Transverse colon (tissue), 4 donors: ENCODE measurements at regions not wholly inside any gene's neighbourhood (a gene's known extent, or its start where the extent isn't known, plus 50 kb on each side); places are given as distances from the start of the nearest gene placed in this dataset.

Experiments
- DNase-seq: peaks from one replicate; pipeline ENCODE4 v3.0.0-alpha.2; 2019
- H3K27ac ChIP-seq, 4 donors: fragments of 200-600 bp; sonication (generic); 2 replicates each; pipeline ENCODE4 v1.5.1; 2016 to 2018; ENCODE audit warnings: inconsistent platforms in 4 of 4
- H3K27me3 ChIP-seq: fragments of 200-600 bp; sonication (generic); 2 replicates; pipeline ENCODE4 v1.5.1; 2017; ENCODE audit warnings: inconsistent platforms
- H3K36me3 ChIP-seq, 4 donors: fragments of 200-600 bp; sonication (generic); 2 replicates each; pipeline ENCODE4 v1.5.1; 2017 to 2019; ENCODE audit warnings: inconsistent platforms in 4 of 4
- H3K4me1 ChIP-seq, 4 donors: fragments of 200-600 bp; sonication (generic); 2 replicates each; pipeline ENCODE4 v1.5.1; 2017 to 2020; ENCODE audit warnings: inconsistent platforms in 4 of 4
- H3K4me3 ChIP-seq, 4 donors: fragments of 200-600 bp; sonication (generic); 1 replicate in 1 of 4; 2 replicates in 3 of 4; pipeline versions ENCODE4 v1.5.1 to v1.6.1; 2017 to 2019; ENCODE audit warnings: inconsistent platforms in 4 of 4
- H3K9me3 ChIP-seq, 2 donors: fragments of 200-600 bp; sonication (generic); 2 replicates each; pipeline ENCODE4 v1.5.1; 2017 to 2019; ENCODE audit warnings: inconsistent platforms in 2 of 2
- CTCF ChIP-seq, 5 experiments: fragments of 200-600 bp in 3 of 5; fragments of 450-650 bp in 2 of 5; sonication (generic) in 3 of 5; IDR thresholded peaks; 1 replicate in 2 of 5; 2 replicates in 3 of 5; pipeline ENCODE4 v1.5.1; 2016 to 2017; ENCODE audit warnings: antibody characterized with exemption in 5 of 5, inconsistent platforms in 3 of 5, mild to moderate bottlenecking in 2 of 5, moderate library complexity in 1 of 5
- EP300 ChIP-seq: sonication (generic); formaldehyde crosslinking; IDR thresholded peaks from one replicate; pipeline ENCODE4 v1.6.1; 2017; ENCODE audit warnings: antibody characterized with exemption, low read depth
- POLR2A ChIP-seq: fragments of 450-650 bp; IDR thresholded peaks from one replicate; pipeline ENCODE4 v1.6.1; 2016; ENCODE audit warnings: antibody characterized with exemption, mild to moderate bottlenecking, moderate library complexity
- POLR2AphosphoS5 ChIP-seq, 3 donors: sonication (generic); formaldehyde crosslinking; IDR thresholded peaks; one replicate each; pipeline ENCODE4 v1.6.1; 2016; ENCODE audit warnings: antibody characterized with exemption in 3 of 3
- WGBS, 2 donors: methylation state at CpG; one replicate each; pipeline ENCODE4 v1.1.5; 2018; ENCODE audit warnings: low coverage in 1 of 2; 5-methylcytosine and 5-hydroxymethylcytosine counted together
- in situ Hi-C, 4 donors: fragments of 200-750 bp; cut with MboI; loops; one replicate each; pipeline versions ENCODE4 v1.15.0 to v1.15.1; 2017; ENCODE audit warnings: low sequenced_read_pairs in 3 of 4, low pct_ligation_motif_present in 1 of 4, low pct_unique_long_range_greater_than_20kb in 1 of 4
- intact Hi-C: fragments of 100-400 bp; cut with DNase I; formaldehyde crosslinking; loops from one replicate; pipeline ENCODE4 v1.15.1; 2023; ENCODE audit warnings: low total_unique reads

- no peak for DNase-seq
- TF ChIP-seq POLR2AphosphoS5 (IDR thresholded peaks at IDR 0.05) (no peak), EP300 (no peak), POLR2A (no peak), CTCF (IDR thresholded peaks at IDR 0.05) (no peak)
- 59 to 70% methylated on average over 3 to 5 of the region's 5 CpGs for WGBS, 2 donors
- in situ Hi-C loops (no loop called here), intact Hi-C loops (no loop called here)
- H3K36me3 ChIP-seq = no peaks in the 10 kb centered on the region
- no peak overlapping the region for H3K4me3 ChIP-seq
- H3K9me3 ChIP-seq = no peaks in the 10 kb centered on the region
- peaks cover 35% of the 10 kb centered on the region for H3K27me3 ChIP-seq
- no peaks in the 10 kb centered on the region for H3K4me1 ChIP-seq
- H3K27ac ChIP-seq = no peak overlapping the region
Observed at GRCh38 chr1:165119086-165119485, 237.4 kb downstream of the LMX1A start.

GRCh38 chr1:165117482-165117881 is 239.0 kb downstream of the LMX1A start:
- TF ChIP-seq EP300 = no peak
- TF ChIP-seq POLR2AphosphoS5 (IDR thresholded peaks at IDR 0.05) = no peak
- TF ChIP-seq POLR2A = no peak
- no peak for TF ChIP-seq CTCF (IDR thresholded peaks at IDR 0.05)
- H3K4me3 ChIP-seq = no peak overlapping the region
- 17% methylated on average over 33 of the region's 33 CpGs; no CpG with 5 or more reads in 1 of the 2 donors for WGBS, 2 donors
- no peak overlapping the region for H3K27ac ChIP-seq
- no peaks in the 10 kb centered on the region for H3K9me3 ChIP-seq
- no peaks in the 10 kb centered on the region for H3K36me3 ChIP-seq
- intact Hi-C loops = no loop called here
- H3K27me3 ChIP-seq = peaks cover 35% of the 10 kb centered on the region
- in situ Hi-C loops = no loop called here
- DNase-seq = no peak
- H3K4me1 ChIP-seq = no peaks in the 10 kb centered on the region

- intact Hi-C loops = no loop called here
- WGBS, 2 donors = 70 to 80% methylated on average over 2 to 6 of the region's 6 CpGs
- Histone ChIP-seq H3K36me3 (no peaks in the 10 kb centered on the region), H3K4me1 (no peaks in the 10 kb centered on the region), H3K4me3 (no peak overlapping the region), H3K9me3 (no peaks in the 10 kb centered on the region), H3K27me3 (peaks cover 35% of the 10 kb centered on the region), H3K27ac (no peak overlapping the region)
- in situ Hi-C loops = no loop called here
- TF ChIP-seq POLR2AphosphoS5 (IDR thresholded peaks at IDR 0.05) (no peak), CTCF (IDR thresholded peaks at IDR 0.05) (no peak), EP300 (no peak), POLR2A (no peak)
- no peak for DNase-seq
Observed at GRCh38 chr1:165116732-165117131, 239.8 kb downstream of the LMX1A start.

GRCh38 chr1:165116171-165116570 is 240.3 kb downstream of the LMX1A start:
- peaks cover 35% of the 10 kb centered on the region for H3K27me3 ChIP-seq
- TF ChIP-seq POLR2AphosphoS5 (IDR thresholded peaks at IDR 0.05) (no peak), EP300 (no peak), POLR2A (no peak), CTCF (IDR thresholded peaks at IDR 0.05) (no peak)
- H3K27ac ChIP-seq = no peak overlapping the region
- DNase-seq = no peak
- intact Hi-C loops = no loop called here
- no peaks in the 10 kb centered on the region for H3K9me3 ChIP-seq
- 40 to 61% methylated on average over 1 of the region's 1 CpG for WGBS, 2 donors
- in situ Hi-C loops = no loop called here
- H3K4me3 ChIP-seq = no peak overlapping the region
- H3K4me1 ChIP-seq = no peaks in the 10 kb centered on the region
- H3K36me3 ChIP-seq = no peaks in the 10 kb centered on the region
